Panc1 (cell line): ENCODE measurements at regions not wholly inside any gene's neighbourhood (a gene's known extent, or its start where the extent isn't known, plus 50 kb on each side); places are given as distances from the start of the nearest gene placed in this dataset.

Experiments used
- SIN3A ChIP-seq: IDR thresholded peaks from 2 replicates; pipeline ENCODE4 v1.6.1; 2012; ENCODE audit warnings: low read depth, mild to moderate bottlenecking, low read length, moderate library complexity, borderline replicate concordance; ENCODE audit not compliant: insufficient read depth
- TF ChIP-seq, protein P1 (sequence below): fragments of 450-650 bp; IDR thresholded peaks from 2 replicates; pipeline ENCODE4 v1.5.1; 2017; ENCODE audit warnings: mild to moderate bottlenecking

DNA sequence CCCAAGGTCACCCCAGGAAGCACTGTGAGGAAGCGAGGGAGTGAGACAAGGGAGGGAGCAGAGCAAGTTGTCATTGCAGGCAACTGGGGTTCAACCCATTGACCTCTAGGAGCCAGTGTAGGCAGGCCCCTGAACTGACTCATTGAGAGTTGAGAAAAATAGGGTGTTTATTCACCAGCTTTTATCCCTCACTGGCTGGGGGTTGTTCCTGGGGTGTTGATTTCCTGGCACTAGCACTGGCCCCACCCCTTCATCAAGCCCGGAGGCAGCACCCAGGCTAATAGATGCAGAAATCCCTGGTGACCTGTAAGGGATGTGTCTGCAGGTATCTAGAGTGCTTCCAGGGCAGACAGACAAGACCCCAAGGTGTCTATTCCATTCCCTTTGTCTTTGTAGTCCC lies 183.9 kb downstream of the ARRDC4 start:
- TF ChIP-seq, protein P1, sequence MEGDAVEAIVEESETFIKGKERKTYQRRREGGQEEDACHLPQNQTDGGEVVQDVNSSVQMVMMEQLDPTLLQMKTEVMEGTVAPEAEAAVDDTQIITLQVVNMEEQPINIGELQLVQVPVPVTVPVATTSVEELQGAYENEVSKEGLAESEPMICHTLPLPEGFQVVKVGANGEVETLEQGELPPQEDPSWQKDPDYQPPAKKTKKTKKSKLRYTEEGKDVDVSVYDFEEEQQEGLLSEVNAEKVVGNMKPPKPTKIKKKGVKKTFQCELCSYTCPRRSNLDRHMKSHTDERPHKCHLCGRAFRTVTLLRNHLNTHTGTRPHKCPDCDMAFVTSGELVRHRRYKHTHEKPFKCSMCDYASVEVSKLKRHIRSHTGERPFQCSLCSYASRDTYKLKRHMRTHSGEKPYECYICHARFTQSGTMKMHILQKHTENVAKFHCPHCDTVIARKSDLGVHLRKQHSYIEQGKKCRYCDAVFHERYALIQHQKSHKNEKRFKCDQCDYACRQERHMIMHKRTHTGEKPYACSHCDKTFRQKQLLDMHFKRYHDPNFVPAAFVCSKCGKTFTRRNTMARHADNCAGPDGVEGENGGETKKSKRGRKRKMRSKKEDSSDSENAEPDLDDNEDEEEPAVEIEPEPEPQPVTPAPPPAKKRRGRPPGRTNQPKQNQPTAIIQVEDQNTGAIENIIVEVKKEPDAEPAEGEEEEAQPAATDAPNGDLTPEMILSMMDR = no peak
- TF ChIP-seq SIN3A = no peak
